Hepatocyte (in vitro differentiated cells): ENCODE measurements at regions not wholly inside any gene's neighbourhood (a gene's known extent, or its start where the extent isn't known, plus 50 kb on each side); places are given as distances from the start of the nearest gene placed in this dataset.

Experiments
- DNase-seq: peaks from one replicate; pipeline ENCODE4 v3.0.0-alpha.2; 2016; ENCODE audit warnings: low spot score
- H2AFZ ChIP-seq: fragments of 200-600 bp; sonication (generic); 2 replicates; pipeline ENCODE4 v1.6.0; 2016; ENCODE audit warnings: antibody characterized with exemption, mild to moderate bottlenecking
- H3K27ac ChIP-seq: fragments of 200-600 bp; sonication (generic); 2 replicates; pipeline ENCODE4 v1.5.1; 2016; ENCODE audit warnings: mild to moderate bottlenecking
- H3K27me3 ChIP-seq: fragments of 200-600 bp; sonication (generic); 2 replicates; pipeline ENCODE4 v1.6.1; 2016
- H3K36me3 ChIP-seq: fragments of 200-600 bp; sonication (generic); replicated peaks from 2 replicates; pipeline ENCODE4 v1.5.1; 2016; ENCODE audit warnings: low read depth; ENCODE audit not compliant: insufficient read depth
- H3K4me1 ChIP-seq: fragments of 200-600 bp; sonication (generic); 2 replicates; pipeline ENCODE4 v1.5.1; 2016; ENCODE audit warnings: mild to moderate bottlenecking, moderate library complexity; ENCODE audit not compliant: insufficient read depth
- H3K4me2 ChIP-seq: fragments of 200-600 bp; sonication (generic); 2 replicates; pipeline ENCODE4 v1.6.0; 2016
- H3K4me3 ChIP-seq: fragments of 200-600 bp; sonication (generic); 2 replicates; pipeline ENCODE4 v1.5.1; 2016; ENCODE audit warnings: mild to moderate bottlenecking
- H3K79me2 ChIP-seq: fragments of 200-600 bp; sonication (generic); 2 replicates; pipeline ENCODE4 v1.6.0; 2017; ENCODE audit warnings: mild to moderate bottlenecking
- H3K9me2 ChIP-seq: fragments of 200-600 bp; sonication (generic); replicated peaks from 2 replicates; pipeline ENCODE4 v1.6.0; 2017; ENCODE audit warnings: mild to moderate bottlenecking; ENCODE audit not compliant: insufficient read depth
- H3K9me3 ChIP-seq: fragments of 200-600 bp; sonication (generic); 2 replicates; pipeline ENCODE4 v1.5.1; 2016; ENCODE audit warnings: low read depth, mild to moderate bottlenecking
- H4K20me1 ChIP-seq: fragments of 200-600 bp; sonication (generic); 2 replicates; pipeline ENCODE4 v1.6.0; 2016; ENCODE audit warnings: mild to moderate bottlenecking; ENCODE audit not compliant: insufficient read depth, poor library complexity, severe bottlenecking
- EZH2 ChIP-seq: fragments of 200-600 bp; sonication (generic); IDR thresholded peaks from 2 replicates; pipeline ENCODE4 v1.6.1; 2016; ENCODE audit warnings: antibody characterized with exemption, mild to moderate bottlenecking, borderline replicate concordance
- EZH2phosphoT487 ChIP-seq: fragments of 200-600 bp; sonication (generic); IDR thresholded peaks from one replicate; pipeline ENCODE4 v1.6.1; 2018; ENCODE audit warnings: antibody characterized with exemption, mild to moderate bottlenecking, low read depth, moderate library complexity; ENCODE audit not compliant: unreplicated experiment, severe bottlenecking
- WGBS: methylation state at CpG from one replicate; pipeline ENCODE4 v1.1.6; 2016; ENCODE audit warnings: low lambda C conversion rate; ENCODE audit errors: missing lambda C conversion rate; 5-methylcytosine and 5-hydroxymethylcytosine counted together
- TF ChIP-seq, protein P1 (sequence below): fragments of 200-600 bp; sonication (generic); IDR thresholded peaks from 2 replicates; pipeline ENCODE4 v1.5.1; 2016; ENCODE audit warnings: antibody characterized with exemption, mild to moderate bottlenecking; ENCODE audit not compliant: poor library complexity

DNA sequence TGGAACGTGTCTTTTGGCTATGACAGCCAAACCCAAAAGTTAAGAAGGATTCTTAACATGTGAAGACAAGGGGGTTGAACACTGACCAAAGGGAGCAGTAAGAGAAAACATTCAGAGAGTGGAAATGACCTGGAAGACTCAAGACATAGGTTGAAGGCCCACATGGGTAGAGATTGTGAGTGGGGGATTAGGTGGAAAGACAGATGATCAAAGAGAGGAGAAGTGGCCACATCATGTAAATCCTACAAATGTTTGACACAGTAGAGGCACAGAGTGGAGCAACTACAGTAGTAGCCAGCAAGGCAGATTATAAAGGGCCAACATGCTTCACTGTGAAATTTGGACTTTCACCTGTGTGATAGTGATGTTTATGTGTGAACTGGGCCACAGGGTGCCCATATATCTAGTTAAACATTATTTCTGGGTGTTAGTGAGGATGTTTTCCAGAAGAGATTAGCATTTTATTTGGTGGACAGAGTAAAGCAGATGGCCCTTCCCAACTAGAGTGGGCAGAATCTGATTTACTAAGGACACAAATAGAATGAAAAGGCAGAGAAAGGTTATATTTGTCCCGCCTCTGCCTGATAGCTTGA, 559.3 kb downstream of the RAB28 start:
- H3K36me3 ChIP-seq = no peaks in the 10 kb centered on the region
- no peaks in the 10 kb centered on the region for H3K27me3 ChIP-seq
- no peaks in the 10 kb centered on the region for H3K9me3 ChIP-seq
- H3K4me3 ChIP-seq = no peak overlapping the region
- H3K4me2 ChIP-seq = no peak overlapping the region
- WGBS = 79% methylated on average over 2 of the region's 2 CpGs
- peaks cover 27% of the 10 kb centered on the region for H3K4me1 ChIP-seq
- DNase-seq = peak; percentile 33
- TF ChIP-seq EZH2 (no peak), EZH2phosphoT487 (no peak)
- TF ChIP-seq, protein P1, sequence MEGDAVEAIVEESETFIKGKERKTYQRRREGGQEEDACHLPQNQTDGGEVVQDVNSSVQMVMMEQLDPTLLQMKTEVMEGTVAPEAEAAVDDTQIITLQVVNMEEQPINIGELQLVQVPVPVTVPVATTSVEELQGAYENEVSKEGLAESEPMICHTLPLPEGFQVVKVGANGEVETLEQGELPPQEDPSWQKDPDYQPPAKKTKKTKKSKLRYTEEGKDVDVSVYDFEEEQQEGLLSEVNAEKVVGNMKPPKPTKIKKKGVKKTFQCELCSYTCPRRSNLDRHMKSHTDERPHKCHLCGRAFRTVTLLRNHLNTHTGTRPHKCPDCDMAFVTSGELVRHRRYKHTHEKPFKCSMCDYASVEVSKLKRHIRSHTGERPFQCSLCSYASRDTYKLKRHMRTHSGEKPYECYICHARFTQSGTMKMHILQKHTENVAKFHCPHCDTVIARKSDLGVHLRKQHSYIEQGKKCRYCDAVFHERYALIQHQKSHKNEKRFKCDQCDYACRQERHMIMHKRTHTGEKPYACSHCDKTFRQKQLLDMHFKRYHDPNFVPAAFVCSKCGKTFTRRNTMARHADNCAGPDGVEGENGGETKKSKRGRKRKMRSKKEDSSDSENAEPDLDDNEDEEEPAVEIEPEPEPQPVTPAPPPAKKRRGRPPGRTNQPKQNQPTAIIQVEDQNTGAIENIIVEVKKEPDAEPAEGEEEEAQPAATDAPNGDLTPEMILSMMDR = no peak
- no peaks in the 10 kb centered on the region for H4K20me1 ChIP-seq
- H3K79me2 ChIP-seq = no peaks in the 10 kb centered on the region
- H3K27ac ChIP-seq = peak overlapping the region; percentile 71
- H3K9me2 ChIP-seq = no peaks in the 10 kb centered on the region
- H2AFZ ChIP-seq = no peak overlapping the region

DNA sequence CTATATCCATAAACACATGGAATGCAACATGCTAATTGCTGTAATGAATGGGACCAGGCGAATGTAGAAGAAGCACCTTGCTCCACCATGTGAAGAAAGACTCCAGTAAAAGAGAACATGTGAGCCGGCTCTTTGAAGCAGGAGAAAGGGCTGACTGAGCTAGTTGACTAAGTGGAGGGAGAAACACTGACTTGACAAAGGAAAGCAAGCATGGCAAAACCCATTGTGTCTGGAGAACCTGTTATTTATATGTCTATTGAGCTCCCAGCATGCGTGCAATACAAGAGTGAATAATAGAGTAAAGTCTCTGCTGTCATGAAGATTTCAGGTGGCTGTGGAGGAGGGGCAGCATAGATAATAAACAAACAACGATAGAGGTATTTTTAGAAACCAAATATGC, 559.9 kb downstream of the RAB28 start:
- Histone ChIP-seq H3K9me2 (no peaks in the 10 kb centered on the region), H2AFZ (no peak overlapping the region), H3K79me2 (no peaks in the 10 kb centered on the region), H3K9me3 (no peaks in the 10 kb centered on the region), H3K36me3 (no peaks in the 10 kb centered on the region), H3K4me3 (no peak overlapping the region), H4K20me1 (no peaks in the 10 kb centered on the region), H3K4me2 (no peak overlapping the region), H3K4me1 (peaks cover 27% of the 10 kb centered on the region), H3K27ac (peak overlapping the region; percentile 71), H3K27me3 (no peaks in the 10 kb centered on the region)
- TF ChIP-seq, protein P1 = no peak
- TF ChIP-seq EZH2 = no peak
- no peak for TF ChIP-seq EZH2phosphoT487
- no peak for DNase-seq
- 95% methylated on average over 4 of the region's 4 CpGs for WGBS

DNA sequence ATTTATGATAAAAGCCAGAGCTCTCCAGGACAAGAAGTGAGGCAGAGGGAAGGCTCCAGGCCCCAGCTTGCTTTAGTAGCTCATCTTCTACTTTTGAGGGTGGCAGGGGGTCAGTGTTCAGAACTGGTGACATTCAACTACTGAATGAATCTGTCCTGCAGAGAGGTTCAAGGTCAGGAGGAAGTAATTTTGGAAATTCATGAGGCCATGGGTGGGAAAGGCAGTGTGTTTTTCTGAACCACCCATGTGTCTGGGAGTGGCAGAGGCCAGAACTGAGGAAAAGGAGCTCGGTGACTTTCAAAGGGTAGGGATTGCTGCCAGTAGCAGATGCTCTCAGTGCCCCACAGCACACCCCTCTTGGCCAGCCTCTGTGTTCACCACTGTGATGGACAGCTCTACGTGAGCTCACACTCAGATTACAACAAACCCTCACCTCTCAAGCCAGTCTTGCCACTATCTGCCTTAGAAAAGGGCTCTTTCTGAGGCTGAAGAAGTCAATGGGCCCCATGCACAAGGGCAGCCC, 571.2 kb downstream of the RAB28 start:
- Histone ChIP-seq H3K4me3 (no peak overlapping the region), H3K27ac (no peak overlapping the region), H3K4me1 (no peaks in the 10 kb centered on the region), H3K9me2 (no peaks in the 10 kb centered on the region), H3K9me3 (no peaks in the 10 kb centered on the region), H4K20me1 (no peaks in the 10 kb centered on the region), H3K79me2 (no peaks in the 10 kb centered on the region), H3K4me2 (no peak overlapping the region), H3K27me3 (no peaks in the 10 kb centered on the region), H3K36me3 (no peaks in the 10 kb centered on the region), H2AFZ (no peak overlapping the region)
- no peak for DNase-seq
- TF ChIP-seq, protein P1 = no peak
- no peak for TF ChIP-seq EZH2
- no peak for TF ChIP-seq EZH2phosphoT487
- 82% methylated on average over 2 of the region's 2 CpGs for WGBS
